Stimulated activated CD4-positive, alpha-beta T cell treated with anti-CD3 and anti-CD28 coated beads, TNF-alpha, amount 100 ng/mL, for 4 hours (primary cell): ENCODE measurements at regions not wholly inside any gene's neighbourhood (a gene's known extent, or its start where the extent isn't known, plus 50 kb on each side); places are given as distances from the start of the nearest gene placed in this dataset.

Source experiments
- DNase-seq, 3 experiments: peaks; one replicate each; pipeline ENCODE4 v3.0.0-alpha.2; 2020; ENCODE audit warnings: low read depth in 3 of 3

DNA sequence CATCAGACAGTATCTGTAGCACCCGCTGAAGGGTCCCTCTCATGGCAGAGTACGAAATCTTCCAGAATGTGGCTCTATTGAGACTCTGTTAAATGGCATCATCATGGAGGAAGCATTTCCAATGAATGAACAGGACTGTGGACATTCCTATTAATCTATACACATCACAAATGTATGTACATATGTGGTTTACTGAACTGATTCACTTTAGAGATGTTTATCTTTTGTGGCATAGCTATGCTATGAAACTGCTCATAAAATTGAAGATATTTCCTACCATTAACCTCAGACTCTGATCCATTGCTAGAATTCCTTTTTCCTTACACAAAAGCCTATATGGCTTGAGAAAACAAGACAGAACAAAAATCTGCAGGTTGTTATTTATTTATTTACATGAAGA, 259.6 kb upstream of the RRP15 start:
- no peak for DNase-seq

- no peak for DNase-seq
Observed at GRCh38 chr1:218027152-218027551, 257.9 kb upstream of the RRP15 start.

DNA sequence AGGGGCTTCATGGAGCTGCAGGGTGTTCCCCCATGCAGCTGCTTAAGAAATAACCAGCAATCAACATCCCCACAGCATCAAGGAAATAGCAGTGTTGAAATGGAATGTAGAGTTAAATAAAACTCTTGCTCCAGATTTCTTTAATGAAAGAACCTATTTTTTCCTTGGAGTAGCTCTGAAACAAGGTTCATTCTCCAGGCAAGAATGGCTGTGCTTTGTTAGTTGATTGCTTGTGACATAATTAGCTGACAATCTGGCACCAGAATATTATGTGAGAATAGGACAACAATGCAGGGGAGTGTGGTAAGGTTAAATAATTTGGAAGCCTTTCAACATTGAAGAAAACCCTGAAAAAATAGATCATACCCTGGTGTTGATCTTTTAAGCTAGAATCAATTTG, 254.2 kb upstream of the RRP15 start:
- DNase-seq, result no peak

DNA sequence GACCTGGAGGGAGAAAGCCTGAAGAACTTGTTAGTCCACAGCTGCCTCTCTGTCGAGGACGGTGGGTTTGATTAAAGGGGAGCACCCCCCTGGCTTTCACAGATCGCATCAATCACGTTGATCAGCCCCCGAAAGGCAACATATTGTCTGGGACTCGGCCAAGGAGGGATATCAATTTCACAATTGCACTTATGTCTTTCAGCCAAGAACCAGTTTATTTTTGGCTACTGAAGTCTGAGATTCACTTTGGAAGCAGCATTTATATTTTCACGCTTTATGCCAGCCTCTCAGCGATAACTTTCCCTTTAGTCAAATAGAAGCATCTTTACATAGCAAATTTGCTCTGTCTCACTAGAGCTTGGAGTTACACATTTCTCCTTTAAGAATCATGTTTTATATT, 253.2 kb upstream of the RRP15 start:
- DNase-seq, result no peak

- DNase-seq, result no peak
Observed at GRCh38 chr1:218034468-218034867, 250.6 kb upstream of the RRP15 start.

DNA sequence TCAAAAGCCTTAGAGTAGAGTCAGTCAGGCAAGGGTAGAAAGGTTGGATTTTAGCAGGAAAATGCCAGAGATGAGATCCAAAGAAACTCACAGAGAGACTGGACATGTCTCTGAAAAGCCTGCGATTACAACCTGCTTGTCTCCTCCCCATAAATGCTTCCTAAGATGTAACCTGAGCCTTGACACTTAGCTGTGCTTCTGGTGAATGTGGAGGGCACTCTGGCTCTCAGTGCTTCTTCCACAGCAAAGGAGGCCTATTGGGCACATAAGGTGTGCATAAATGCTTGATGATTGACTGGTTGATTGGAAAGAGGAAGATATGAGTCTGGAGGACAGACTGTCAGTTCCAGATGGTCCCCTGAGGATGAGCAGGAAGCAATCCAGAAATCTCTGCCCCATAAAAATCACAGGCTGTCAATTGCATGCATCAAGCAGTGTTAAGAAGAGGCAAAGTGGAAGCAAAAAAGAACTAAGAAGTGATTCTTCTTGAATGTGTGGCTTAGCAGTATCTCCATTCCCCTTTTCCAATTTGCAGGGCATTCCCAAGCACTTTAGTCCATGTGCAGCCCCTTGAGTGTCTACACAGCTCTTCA, 236.2 kb upstream of the RRP15 start:
- DNase-seq, result no peak

DNA sequence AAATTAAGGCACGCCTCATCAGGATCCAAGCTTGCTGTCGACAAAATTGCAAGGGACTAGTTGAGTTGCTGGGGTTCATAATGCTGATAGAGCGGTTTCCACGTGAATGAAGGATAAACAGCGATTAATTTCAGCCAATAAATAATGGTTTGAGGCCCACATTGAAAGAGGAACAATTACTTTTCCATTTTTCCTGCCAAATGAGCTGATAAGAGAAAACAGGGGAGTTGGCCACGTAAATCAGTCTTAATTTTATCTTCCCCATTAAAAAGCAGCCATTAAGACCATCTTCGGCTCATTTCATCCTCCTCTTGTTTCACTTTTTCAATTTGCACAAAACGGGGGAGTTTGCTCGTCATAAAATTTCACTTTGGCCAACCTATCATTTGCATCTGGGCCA, 235.5 kb upstream of the RRP15 start:
- no peak for DNase-seq

- no peak for DNase-seq
Observed at GRCh38 chr1:218058730-218059129, 226.4 kb upstream of the RRP15 start.

DNA sequence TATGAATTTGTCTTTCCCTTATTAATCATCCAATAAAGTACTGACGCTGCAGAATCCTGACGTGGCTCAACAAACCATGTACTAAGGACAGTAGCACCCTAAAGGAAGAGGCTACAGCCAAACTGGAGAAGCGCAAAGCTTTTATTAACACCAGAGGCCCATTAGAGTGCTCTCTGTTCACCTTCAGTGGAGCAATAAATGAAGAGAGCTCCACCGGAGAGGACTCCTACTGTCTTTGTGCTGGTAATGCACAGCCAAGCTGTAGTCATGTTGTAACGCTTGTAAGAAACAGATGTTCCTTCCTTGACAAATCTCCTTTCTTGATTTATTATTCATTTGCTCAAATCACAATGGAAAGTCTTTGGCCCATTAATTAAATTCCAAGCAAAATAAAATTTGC, 220.7 kb upstream of the RRP15 start:
- DNase-seq, result no peak

- no peak for DNase-seq
Observed at GRCh38 chr1:218066332-218066731, 218.8 kb upstream of the RRP15 start.

DNA sequence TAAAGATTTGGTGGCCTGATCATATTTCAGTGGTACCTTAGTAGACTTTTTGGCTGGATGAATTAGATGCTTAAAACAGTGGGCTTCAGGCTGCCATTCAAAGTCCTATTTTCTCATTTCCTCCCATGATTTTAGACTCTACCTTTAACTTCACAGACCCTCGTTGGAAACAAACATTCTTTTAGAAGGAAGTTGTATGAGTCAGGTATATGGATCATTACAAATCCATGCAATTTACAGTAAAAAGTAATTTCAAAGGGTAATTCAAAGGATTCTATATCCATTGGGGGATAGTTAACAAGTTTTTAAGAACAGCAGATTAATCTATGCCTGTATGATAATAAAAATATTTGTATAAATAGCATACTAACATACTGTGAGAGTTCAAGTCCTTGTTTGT, 216.9 kb upstream of the RRP15 start:
- DNase-seq, result no peak

GRCh38 chr1:218069180-218069579, 215.9 kb upstream of the RRP15 start:
- DNase-seq, result no peak

DNA sequence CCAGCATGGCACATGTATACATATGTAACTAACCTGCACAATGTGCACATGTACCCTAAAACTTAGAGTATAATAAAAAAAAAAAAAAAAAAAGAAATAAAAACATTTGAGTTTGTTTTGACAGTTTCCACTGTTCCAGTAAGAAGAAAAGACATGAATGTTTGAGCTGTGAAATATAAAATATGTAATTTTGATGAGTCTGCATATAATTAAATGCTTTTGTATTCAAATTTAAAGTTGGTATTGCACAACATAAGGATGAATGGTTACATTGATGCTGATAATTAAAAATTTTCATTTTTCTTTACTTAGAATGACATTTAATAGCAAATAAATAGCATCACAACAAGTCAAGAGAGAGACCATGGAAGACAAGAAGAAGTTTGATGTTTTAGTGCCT, 212.0 kb upstream of the RRP15 start:
- DNase-seq, result no peak

GRCh38 chr1:218078916-218079315, 206.2 kb upstream of the RRP15 start:
- DNase-seq, result no peak

DNA sequence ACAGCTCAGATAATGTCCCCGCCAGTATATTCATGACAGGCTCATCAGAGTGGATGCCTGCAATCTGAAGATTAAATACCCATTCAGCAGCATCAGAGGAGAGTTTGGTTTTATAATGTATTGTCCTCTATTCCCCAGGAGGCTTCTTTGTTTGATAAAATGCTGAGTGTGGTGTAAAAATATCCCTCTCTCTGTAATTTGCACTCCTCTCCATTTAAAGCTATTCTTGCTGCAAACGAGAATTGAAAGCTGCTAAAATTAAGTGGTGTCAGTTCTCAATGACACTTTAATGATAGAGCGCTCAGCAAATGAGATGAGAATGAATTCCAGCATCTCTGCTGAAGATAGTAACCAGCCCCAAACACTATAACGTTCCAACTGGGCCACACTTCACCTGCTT, 205.7 kb upstream of the RRP15 start:
- no peak for DNase-seq

DNA sequence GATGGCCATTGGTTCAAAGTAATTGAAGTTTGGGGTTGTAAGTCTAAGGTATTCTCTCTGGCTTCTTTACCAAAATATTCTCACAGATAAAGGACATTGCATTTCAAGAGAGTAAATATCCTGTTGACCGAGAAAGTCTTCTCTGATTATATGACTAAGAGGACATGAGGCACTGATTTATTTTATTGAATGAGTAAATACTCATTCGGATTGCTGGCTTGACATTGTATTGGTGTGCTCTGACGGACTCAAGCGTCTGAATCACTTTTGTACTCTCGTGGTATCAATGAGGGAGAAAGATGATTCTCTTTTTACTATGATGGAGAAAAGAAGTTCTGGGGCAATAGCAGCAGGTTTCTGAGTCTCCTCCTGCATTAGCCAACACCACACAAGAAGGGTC, 205.3 kb upstream of the RRP15 start:
- DNase-seq, result no peak

DNA sequence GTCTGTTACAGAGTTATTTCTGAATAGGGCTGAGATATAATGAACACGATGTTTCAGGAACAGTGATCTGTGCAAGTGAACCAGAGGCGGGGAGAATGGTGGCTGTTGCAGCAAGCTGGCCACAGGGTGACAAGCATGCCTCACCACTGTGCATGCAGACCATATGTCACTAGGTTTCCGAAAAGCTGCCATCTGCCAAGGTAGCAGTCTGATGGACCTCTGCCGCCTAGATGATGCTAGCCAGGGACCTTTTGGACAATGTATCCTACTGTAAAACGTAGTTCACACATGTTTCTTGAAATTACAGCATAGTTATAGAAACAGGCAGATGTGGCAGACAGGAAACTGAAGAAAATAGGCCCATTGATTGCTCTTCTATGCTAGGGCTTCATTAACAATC, 204.2 kb upstream of the RRP15 start:
- no peak for DNase-seq

- DNase-seq, result no peak
Observed at GRCh38 chr1:218081358-218081757, 203.7 kb upstream of the RRP15 start.

DNA sequence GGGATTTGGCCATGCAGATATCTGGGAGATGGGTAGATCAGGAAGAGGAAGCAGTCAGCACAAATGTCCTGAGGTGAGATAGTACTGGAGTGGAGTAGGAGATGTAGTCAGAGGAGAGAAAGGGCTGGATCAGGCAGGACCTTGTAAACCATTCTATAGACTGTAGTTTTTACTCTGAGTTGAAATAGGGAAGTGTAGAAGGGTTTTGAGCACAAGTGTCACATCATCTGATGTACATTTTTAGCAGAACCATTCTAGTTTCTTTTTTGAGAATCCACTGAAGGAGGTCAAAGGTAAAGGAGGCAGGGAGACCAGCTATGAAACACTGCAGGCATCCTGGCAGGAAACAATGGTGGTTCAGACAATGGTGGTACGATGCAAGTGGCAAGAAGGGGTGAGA, 194.6 kb upstream of the RRP15 start:
- no peak for DNase-seq

- DNase-seq, result no peak
Observed at GRCh38 chr1:218101409-218101808, 183.7 kb upstream of the RRP15 start.

DNA sequence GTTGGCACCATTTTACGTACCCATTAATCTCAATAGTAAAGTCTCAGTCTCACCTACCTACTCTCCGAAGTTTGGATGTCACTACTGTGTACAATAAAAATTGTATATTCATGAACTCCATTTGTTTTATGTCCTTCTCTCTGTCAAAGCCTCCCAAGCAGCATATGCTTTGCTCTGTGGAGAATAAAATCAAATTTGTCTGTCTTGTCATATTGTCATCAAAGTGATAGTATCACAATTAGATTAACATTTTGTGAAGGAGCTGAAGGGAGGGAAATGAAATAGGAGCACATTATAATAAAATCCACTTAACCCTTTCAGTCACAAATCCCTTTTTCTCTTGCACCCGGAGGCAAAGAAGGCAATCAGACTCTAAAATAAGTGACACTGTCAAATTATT, 177.1 kb upstream of the RRP15 start:
- DNase-seq, result no peak

DNA sequence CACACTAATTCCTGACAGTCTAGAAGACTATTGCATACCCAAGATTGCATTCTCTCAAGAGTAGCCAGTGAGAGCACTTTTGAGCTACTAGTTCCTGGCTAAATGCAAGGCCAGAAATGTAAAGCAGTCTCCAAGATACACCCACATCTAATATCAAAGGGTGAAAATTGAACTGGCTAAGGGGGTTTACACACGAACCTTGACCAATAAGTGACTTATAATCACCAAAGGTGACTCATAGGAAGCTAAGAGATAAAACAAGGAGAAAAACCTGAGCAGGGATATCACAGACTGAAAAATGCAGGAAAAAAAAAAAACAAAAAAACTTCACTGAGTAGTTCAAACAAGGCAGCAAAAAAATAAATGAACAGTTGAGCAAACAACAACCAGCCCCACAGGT, 172.2 kb upstream of the RRP15 start:
- DNase-seq, result no peak

GRCh38 chr1:218123968-218124367, 161.1 kb upstream of the RRP15 start:
- DNase-seq, result no peak

DNA sequence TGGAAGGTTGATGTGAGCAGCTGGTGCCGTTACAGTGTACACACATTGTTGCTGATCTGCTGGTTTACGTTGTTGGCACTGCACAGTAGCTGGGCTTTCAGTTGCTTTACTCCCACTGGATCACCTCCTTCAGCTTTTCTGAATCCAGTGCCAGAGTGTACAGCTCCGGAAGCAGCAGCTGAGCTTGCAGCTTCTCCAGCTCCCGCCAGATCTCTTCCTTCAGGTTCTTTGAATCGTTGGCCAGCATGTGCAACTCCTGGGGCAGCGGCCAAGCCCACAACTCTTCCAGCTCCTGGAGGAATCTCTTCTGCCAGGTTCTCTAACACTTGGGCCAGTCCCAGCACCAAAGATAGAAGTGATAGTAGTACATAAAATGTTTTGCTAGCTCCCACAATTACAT, 149.7 kb upstream of the RRP15 start:
- no peak for DNase-seq

DNA sequence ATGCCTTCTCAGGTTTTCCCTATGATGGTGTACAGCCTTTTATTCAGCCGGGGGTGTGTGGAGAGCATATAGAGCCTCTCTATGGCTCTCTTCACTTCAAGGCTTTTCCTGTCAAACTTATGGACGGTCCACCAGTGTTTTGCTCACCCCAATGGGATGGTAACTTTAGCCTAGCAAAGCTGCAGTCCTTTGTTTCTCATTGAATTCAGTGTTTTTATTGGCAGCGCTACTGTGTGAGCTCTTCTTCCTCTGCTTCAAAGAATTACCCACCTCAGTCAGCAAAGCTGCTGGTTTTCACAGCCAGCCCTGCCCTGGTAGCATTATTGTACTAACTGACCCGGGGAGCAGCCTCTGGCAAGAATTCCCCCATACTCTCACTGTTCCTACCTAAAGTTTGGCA, 145.3 kb upstream of the RRP15 start:
- DNase-seq, result no peak
